A172 (cell line): ENCODE measurements at regions not wholly inside any gene's neighbourhood (a gene's known extent, or its start where the extent isn't known, plus 50 kb on each side); places are given as distances from the start of the nearest gene placed in this dataset.

ENCODE experiments used
- DNase-seq: peaks from one replicate; pipeline ENCODE4 v3.0.0-alpha.2; 2015; ENCODE audit warnings: low spot score

- DNase-seq, result no peak
These were observed 270.4 kb downstream of the DLEU7 start for GRCh38 chr13:50573066-50573465.

- DNase-seq, result peak; percentile 52
These were observed 268.8 kb downstream of the DLEU7 start for GRCh38 chr13:50574731-50575130.

DNA sequence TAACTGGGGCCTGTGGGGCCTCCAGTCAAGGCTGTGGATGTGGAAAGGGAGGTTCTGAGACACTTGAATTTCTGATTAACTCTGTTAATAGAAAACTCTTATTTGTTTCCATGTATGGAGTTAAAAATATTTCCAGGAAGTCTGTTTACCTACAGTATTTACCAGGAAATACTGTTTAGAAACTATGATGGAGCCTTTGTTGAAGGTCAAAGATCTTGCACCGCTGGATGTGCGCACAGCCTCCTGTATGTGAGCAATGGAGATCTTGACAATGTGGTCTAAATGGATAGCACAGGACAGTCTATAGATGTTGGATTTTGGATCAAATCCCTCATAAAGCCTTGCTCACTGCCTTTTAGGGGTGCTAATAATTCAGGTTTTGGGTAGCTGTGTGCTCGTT lies 268.4 kb downstream of the DLEU7 start:
- DNase-seq, result no peak

- DNase-seq, result no peak
These were observed 267.3 kb downstream of the DLEU7 start for GRCh38 chr13:50576156-50576555.

GRCh38 chr13:50577806-50578205 lies 265.7 kb downstream of the DLEU7 start:
- no peak for DNase-seq

DNA sequence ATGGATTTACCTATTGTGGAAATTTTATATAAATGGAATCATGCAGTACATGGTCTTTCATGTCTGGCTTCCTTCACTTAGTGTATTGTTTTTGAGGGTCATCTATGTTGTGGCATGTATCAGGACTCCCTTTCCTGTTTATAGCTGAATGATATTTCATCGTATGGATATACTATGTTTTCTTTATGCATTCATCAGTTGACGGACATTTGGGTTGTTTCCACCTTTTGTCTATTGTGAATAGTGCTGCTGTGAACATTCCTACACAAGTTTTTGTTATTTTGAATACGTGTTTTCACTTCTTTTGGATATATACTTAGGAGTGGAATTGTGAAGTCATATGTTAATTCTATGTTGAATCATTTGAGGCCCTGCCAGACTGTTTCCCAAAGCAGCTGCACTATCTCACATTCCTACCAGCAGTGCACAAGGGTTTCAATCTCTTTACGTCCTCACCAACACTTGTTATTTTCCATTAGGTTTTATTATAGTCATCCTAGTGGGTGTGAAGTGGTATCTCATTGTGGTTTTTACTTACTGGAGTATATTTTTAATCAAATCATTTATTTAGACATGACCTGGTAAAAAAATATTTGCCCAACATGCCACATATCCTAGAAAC lies 262.7 kb downstream of the DLEU7 start:
- no peak for DNase-seq

DNA sequence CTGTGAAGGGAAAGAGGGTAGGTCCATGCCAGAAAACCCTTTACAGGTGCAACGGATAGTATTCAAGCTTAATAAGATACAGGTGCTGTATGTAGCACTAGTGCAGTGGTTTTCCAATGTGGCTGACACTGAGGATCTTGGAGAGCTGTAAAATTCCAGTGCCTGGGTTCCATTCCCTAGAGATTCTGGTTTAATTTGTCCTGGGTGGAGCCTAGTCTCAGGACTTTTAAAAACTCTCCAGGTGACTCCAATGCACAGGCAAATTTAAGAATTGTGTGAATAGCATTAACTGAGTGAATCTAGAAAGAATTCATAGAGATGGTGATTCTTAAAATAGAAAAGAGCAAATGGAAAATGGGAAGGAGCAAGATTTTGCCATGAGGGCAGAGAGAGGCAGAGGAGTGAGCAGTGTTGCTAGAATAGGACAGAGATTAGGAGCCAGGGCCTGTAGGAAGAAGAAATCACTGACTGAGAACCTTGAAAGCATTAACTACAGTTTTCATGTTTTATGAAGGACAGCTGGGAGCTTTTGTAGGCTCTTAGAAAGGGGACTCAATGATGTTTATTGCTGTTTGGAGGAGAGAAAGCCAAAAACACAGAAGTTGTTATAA lies 261.8 kb downstream of the DLEU7 start:
- DNase-seq, result no peak

GRCh38 chr13:50584856-50585580 lies 258.5 kb downstream of the DLEU7 start:
- no peak for DNase-seq

- no peak for DNase-seq
These were observed 257.6 kb downstream of the DLEU7 start for GRCh38 chr13:50585674-50586413.

DNA sequence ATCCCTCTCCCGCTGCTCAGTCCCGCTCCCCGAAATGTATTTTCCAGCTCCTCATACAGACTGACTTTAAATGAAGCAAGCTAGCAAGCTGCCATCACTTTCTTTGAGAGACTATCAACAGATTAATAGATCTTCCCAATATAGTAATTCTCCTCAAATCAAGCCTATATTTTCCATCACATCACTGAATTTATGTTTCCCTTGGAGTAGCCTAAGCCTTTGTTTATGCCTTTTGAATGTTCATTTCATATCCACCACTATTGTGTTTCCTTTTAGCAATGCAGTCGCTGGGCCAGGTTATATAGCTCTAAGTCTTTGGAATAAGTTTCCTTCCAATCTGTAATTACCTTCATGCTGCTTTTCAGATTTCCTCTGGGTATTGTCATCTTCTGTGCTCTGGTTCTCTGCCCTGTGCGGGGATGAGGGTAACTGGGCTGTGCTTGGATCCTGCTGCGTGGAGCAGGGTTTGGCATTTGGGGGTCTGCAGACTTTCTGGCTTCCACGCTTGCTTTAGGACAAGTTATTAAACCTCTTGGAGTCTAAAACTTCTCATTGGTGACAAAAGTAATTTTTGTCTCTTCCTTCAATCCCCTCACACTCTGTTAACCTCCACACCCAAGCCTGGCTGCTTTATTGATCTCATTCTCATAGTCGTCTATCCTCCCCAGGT lies 256.9 kb downstream of the DLEU7 start:
- no peak for DNase-seq

GRCh38 chr13:50587115-50587514 lies 256.4 kb downstream of the DLEU7 start:
- no peak for DNase-seq

- no peak for DNase-seq
These were observed 255.7 kb downstream of the DLEU7 start for GRCh38 chr13:50587645-50588373.

- no peak for DNase-seq
These were observed 254.9 kb downstream of the DLEU7 start for GRCh38 chr13:50588491-50589130.

DNA sequence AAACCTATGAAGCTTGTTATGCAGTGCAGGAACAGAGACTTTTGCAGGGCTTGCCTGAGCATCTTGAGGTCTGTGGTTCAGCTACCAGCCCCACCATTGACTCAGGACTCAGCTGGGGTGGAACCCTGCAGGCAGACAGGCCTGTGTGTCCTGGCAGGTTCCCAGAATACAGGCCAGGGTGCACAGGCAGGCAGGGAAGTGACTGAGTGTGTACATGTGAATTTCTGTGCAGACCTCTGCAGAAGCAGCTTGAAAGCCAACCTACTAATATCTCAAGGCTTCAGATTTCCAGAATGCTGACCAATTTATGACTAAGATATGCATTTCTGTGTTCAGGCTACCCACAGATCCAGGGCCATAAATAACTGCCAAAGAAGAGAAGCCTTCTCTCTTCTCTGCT lies 254.4 kb downstream of the DLEU7 start:
- DNase-seq, result peak; percentile 76

DNA sequence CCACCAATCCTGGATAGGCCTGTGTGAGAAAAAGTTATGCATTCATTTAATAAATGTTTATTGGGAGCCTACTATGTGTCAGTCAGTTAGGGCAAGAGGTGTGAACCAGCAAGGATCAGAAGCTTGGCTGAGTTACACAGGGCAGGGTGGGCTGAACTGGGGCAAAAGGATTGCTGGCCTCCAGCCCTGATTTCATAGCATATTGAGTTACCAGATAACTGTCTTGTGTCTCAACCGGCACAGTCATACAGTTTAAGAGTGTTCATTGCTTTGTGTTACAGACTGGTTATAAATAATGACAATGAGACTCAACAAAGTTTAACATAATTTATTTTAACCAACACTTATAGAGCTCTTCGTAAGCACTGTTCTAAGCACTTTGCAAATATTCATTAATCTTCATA lies 253.8 kb downstream of the DLEU7 start:
- DNase-seq, result peak; percentile 84

GRCh38 chr13:50592412-50593155 lies 250.9 kb downstream of the DLEU7 start:
- DNase-seq, result peak; percentile 79

- DNase-seq, result no peak
These were observed 250.3 kb downstream of the DLEU7 start for GRCh38 chr13:50593207-50593606.

DNA sequence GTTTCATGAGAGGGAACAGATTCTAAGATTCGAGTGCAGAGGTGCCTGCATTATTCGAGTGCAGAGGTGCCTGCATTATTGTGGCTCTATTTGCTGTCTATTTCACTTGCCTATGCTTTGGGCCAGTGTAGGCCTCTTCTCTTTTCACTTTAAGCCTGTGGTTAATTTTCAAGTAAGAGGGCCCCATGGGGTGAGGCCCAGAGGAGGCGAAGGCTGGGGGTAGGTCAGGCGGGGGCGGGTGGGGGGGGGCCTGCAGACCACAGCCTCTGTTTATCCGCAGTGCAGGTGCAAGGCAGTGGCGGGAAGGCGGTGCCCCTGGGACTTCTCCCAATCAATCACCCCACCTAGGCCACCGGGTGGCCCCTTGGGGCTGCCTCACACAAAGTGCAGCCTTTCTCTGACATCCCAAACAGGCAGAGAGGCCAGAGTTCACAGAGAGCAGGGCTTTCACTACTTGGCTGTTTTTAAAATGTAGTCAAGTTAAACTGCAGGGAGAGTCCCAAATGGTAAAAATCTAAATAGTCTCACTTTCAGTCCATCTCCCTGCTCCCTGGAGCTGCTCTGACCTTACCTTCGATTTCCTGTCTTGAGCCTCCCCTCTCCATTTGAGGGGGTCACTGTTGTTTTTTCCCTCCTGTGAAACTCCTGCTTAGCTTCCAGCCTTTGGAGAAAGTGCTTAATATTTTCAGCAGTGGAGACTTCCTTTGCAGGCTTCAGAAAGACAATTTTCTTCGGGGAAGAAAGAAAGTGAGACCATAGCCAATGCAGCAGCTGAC lies 249.0 kb downstream of the DLEU7 start:
- DNase-seq, result no peak

DNA sequence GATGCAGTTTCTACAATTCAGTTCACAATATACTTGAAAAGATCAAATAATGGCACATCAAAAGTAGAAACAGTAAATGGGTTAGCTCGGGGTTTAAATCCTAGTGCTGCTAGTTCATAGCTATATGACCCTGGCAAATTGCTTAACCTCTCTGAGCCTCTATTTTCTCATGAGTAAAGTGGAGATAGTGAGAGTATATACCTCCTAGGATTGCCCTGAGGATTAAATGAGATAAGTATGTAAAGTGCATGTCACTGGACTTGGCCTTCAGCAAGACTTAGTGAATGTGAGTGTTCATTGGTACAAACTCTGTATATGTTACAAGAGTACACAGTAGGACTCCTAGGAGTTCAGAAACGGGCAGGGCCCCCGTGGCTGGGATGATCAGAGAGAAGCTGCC lies 248.3 kb downstream of the DLEU7 start:
- no peak for DNase-seq
